ENCODE measurements at regions not wholly inside any gene's neighbourhood (a gene's known extent, or its start where the extent isn't known, plus 50 kb on each side); places are given as distances from the start of the nearest gene placed in this dataset.
"Not testable (repeated sequence)": the region's sequence is repeated elsewhere in the genome, so short reads cannot be mapped to it uniquely, and the experiment has no call there.

GRCh38 chr1:146794236-146794635 lies 143.9 kb upstream of the NBPF12 start:
- not testable (repeated sequence) for TF ChIP-seq GLIS3 (CRISPR knock-in tag; IDR thresholded peaks at IDR 0.05); ZFP30 (CRISPR knock-in tag; IDR thresholded peaks at IDR 0.05); POU6F1 (CRISPR knock-in tag; IDR thresholded peaks at IDR 0.05; ENCODE audit: borderline replicate concordance, low read depth); TSHZ2 (CRISPR knock-in tag; IDR thresholded peaks at IDR 0.05); OSR1 (CRISPR knock-in tag; IDR thresholded peaks at IDR 0.05); ZNF8 (CRISPR knock-in tag; IDR thresholded peaks at IDR 0.05); ZFP3 (CRISPR knock-in tag; IDR thresholded peaks at IDR 0.05); PATZ1 (CRISPR knock-in tag; IDR thresholded peaks at IDR 0.05; ENCODE audit: borderline replicate concordance); TCF4 (CRISPR knock-in tag; IDR thresholded peaks at IDR 0.05; ENCODE audit: borderline replicate concordance); RARB (CRISPR knock-in tag; IDR thresholded peaks at IDR 0.05)
